RWPE1 (cell line): ENCODE measurements at regions not wholly inside any gene's neighbourhood (a gene's known extent, or its start where the extent isn't known, plus 50 kb on each side); places are given as distances from the start of the nearest gene placed in this dataset.

ENCODE experiments used
- CTCF ChIA-PET: fragments of 350-600 bp; sonication (Branson Sonifier 250); formaldehyde crosslinking; extraction: SDS; loops from one replicate; lab custom pipeline; 2021; lab: Yijun Ruan, JAX
- POLR2A ChIA-PET: fragments of 400-600 bp; formaldehyde crosslinking; extraction: SDS; loops from one replicate; lab custom pipeline; 2020; ENCODE audit warnings: antibody characterized with exemption; ENCODE audit not compliant: low non-redundant PET; lab: Yijun Ruan, JAX
- DNase-seq: peaks from one replicate; pipeline ENCODE4 v3.0.0; 2012; ENCODE audit warnings: low spot score
- H3K27ac ChIP-seq: fragments of 450-650 bp; 2 replicates; pipeline ENCODE4 v1.5.1; 2017
- TF ChIP-seq, protein P1 (sequence below): fragments of 450-650 bp; conservative IDR thresholded peaks from 2 replicates; pipeline ENCODE4 v1.5.1; 2017; ENCODE audit warnings: low read depth, mild to moderate bottlenecking

DNA sequence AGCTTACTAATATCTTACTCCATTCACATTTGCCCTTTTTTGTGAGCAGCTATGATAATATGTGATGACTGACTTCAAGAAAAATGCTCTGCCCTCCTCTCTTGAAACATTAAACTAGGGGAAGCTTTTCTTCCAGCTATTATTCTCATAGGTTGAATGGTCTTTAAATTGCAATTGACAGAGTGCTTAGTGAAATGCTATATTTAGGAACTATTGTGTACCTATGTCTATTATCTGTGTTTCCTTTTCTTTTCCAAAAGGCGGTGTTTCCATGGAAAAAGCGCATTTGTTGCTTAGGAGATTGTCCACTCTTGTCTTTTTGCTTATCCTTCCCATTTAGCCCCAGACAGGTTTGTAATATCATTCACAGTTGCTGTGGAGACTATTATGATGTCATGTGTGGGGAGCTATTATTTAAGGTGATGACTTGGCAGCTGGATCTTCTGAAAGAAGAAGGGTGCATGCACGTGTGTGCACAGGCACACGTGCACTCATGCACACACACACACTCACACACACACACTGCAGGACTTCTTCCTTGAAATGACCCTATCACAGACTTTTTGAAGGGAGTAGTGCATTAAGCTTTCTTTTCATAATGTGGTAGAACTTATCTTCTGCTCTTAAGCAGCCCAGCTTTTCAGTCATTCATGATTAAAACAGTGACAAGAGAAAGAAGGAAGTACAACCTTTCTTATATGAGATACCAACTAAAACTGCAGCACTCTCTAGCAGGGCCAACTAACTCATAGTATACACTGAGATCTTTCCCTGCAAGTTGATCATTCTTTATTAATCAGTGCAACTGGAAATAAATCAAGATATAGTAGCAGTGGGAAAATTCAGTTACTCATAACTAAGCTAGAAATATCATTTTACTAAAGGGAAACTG is 340.8 kb upstream of the MTNR1B start:
- POLR2A ChIA-PET, result no interaction called here

DNA sequence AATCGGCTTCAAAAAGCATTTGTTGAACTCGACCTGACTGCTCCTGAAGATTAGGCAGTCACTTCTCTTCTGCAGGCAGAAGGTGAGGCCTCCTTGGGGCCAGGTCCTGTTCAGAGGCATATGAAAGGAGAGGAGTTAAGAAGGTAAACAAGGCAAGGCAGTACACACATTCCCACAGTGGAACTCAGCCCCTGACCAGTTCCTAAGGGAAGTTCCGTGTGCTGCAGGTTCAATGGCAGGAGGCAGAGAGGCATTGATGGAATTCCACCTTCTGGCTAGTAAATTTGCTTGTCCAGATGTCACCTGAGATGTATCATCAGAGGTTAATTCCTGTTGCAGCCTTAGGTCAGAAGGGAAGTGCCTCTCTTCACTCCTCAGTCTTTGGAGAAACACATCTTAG is 337.0 kb upstream of the MTNR1B start:
- POLR2A ChIA-PET, result no interaction called here
- no peak for DNase-seq
- TF ChIP-seq, protein P1, sequence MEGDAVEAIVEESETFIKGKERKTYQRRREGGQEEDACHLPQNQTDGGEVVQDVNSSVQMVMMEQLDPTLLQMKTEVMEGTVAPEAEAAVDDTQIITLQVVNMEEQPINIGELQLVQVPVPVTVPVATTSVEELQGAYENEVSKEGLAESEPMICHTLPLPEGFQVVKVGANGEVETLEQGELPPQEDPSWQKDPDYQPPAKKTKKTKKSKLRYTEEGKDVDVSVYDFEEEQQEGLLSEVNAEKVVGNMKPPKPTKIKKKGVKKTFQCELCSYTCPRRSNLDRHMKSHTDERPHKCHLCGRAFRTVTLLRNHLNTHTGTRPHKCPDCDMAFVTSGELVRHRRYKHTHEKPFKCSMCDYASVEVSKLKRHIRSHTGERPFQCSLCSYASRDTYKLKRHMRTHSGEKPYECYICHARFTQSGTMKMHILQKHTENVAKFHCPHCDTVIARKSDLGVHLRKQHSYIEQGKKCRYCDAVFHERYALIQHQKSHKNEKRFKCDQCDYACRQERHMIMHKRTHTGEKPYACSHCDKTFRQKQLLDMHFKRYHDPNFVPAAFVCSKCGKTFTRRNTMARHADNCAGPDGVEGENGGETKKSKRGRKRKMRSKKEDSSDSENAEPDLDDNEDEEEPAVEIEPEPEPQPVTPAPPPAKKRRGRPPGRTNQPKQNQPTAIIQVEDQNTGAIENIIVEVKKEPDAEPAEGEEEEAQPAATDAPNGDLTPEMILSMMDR, result no peak
- CTCF ChIA-PET, result no interaction called here
- no peak overlapping the region for H3K27ac ChIP-seq

More for the DNA sequence above, 340.8 kb upstream of the MTNR1B start:
- H3K27ac ChIP-seq, result no peak overlapping the region
- DNase-seq, result no peak
- CTCF ChIA-PET, result no interaction called here
- TF ChIP-seq, protein P1, result no peak

DNA sequence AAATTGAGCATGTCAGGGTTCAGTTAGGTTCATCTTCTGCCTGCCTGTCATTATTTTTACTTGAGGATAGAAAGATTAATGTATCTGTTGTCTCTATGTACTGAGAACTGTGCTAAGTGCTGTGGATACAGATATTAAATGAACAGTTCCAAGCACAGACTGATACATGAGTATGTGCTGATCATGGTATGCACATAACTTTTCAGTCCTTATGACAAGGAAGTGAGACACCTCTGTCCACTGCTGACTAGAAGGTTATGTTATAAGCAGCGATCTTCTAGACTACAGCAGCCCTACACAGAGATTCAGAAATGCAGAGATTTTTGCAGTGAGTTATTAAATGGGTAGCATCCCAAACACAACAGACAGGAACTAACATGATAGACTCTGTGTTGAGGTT is 335.6 kb upstream of the MTNR1B start:
- no peak for DNase-seq
- no peak overlapping the region for H3K27ac ChIP-seq
- CTCF ChIA-PET, result no interaction called here
- POLR2A ChIA-PET, result no interaction called here
- TF ChIP-seq, protein P1, result no peak

DNA sequence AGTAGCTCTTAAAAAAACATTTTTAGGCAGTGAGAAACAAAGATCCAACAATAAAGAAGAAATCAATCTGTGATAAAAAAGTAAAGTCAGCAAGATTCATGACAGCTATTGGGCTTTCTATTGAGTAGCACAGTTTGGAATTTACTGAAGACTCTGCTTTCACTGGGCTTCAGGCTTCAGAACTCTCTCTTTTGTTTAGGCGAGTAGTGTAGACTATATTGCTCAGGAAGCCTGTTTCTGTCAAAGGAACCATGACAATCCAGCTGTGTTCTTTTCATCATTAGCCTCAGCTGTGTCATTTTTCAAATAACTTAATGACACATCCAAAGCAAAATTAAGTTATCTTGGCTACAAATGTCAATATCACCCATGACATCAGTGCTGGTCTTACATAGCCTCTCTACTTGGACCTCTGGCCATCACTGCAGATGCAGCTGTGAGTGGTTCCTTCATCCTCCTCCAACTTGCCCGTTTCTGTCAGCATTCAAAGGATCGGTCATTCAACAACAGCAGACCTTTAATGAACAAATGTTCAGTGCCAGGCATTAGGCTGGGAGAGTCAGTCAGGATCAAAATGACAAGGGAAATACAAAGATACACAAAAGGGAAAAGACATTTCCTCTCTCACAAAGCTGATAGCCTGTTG is 332.8 kb upstream of the MTNR1B start:
- DNase-seq, result no peak
- CTCF ChIA-PET, result no interaction called here
- H3K27ac ChIP-seq, result no peak overlapping the region
- TF ChIP-seq, protein P1, result no peak
- POLR2A ChIA-PET, result no interaction called here

DNA sequence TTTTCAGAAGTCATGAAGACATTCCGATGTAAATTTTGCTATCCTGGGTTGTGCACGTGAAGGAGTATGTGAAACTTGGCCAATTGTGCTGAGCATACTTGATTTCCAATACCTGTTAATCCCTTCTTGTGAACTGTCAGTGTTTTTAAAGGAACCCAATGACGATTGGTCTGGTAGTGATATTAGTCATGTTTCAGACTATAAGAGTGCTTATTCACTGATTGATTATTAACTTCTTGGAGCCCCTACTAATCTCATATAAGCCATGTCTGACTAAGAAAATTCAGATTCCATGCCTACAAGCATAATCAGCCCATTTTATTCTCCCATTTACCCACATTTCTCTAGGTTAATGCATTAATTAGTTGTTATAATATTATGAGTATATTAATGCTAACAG is 330.8 kb upstream of the MTNR1B start:
- POLR2A ChIA-PET, result no interaction called here
- no peak for DNase-seq
- H3K27ac ChIP-seq, result no peak overlapping the region
- TF ChIP-seq, protein P1, result no peak
- CTCF ChIA-PET, result no interaction called here

DNA sequence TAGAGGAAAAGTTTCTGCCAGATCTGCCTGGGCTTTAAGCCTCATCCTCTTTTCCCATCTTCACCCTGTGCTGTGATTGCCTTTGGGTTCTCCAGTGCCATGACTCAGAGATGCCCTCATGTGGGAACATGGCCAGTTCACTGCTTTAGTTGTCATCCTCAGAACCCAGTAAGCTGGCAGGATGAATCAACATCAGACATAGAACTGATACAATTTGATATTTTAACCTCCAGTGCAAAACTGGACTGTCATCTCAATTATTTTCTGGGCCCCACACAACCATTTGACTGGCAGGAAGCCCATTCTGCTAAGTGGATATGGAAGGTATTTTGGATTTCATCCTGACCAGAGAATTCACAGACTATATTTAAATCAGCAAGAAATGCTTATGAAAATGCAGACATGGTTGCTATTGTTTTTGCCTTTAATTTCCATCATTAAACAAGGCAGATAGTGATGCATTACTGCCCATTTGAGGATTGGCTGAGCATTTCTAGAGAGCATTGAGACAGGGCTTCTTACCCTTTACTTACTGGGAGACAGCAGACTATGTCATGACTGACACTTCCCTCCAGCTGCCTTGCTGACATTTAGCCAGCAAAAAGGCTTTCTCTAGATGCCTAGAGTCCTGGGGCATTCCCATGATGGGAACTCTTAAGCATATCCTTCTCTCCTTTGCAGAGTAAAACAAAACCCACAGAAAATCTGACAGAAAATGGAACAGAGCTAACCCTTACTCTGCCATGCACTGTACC is 327.1 kb upstream of the MTNR1B start:
- ChIA-PET CTCF (no interaction called here), POLR2A (no interaction called here)
- TF ChIP-seq, protein P1, result no peak
- H3K27ac ChIP-seq, result no peak overlapping the region
- DNase-seq, result no peak
